ENCODE measurements at regions not wholly inside any gene's neighbourhood (a gene's known extent, or its start where the extent isn't known, plus 50 kb on each side); places are given as distances from the start of the nearest gene placed in this dataset.
"Not testable (repeated sequence)": the region's sequence is repeated elsewhere in the genome, so short reads cannot be mapped to it uniquely, and the experiment has no call there.

DNA sequence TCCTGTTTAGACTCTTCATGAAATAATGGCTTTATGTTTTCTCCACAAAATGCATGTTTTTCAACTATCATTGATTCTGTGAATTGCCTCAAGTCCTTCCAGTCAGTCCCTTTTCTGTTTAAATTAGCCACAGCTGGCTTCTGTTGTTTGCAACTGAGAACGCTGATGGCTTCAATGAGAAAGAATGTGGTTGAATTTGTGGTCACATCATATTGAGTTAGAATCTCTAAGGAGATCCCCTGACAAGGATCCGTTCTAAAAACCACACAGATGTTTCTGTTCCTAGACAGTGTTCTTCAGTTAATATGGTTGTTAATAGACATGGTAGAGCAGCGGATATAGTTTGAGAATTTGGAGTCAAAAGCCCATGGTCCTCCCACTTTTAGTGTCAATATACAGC, 323.6 kb upstream of the NOTCH2NLA start:
- H3K36me3 Mint-ChIP-seq (ENCODE audit: low read depth); DNase-seq (ENCODE audit: low read depth, low spot score); H3K27ac Mint-ChIP-seq (ENCODE audit: unreplicated experiment); H3K27me3 Mint-ChIP-seq (ENCODE audit: low read depth); H3K9me3 Mint-ChIP-seq; H3K4me1 Mint-ChIP-seq; H3K4me3 Mint-ChIP-seq: not testable (repeated sequence)

DNA sequence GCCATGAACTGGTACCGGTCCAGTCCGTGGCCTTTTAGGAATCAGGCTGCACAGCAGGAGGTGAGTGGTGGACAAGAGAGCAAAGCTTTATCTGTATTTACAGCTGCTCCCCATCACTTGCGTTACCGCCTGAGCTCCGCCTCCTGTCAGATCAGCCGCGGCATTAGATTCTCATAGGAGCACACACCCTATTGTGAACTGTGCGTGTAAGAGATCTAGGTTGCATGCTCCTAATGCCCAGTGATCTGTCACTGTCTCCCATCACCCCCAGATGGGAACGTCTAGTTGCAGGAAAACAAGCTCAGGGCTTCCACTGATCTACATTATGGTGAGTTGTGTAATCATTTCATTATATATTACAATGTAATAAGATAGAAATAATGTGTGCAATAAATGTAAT, 319.9 kb upstream of the NOTCH2NLA start:
- H3K9me3 Mint-ChIP-seq; H3K27me3 Mint-ChIP-seq (ENCODE audit: low read depth); H3K36me3 Mint-ChIP-seq (ENCODE audit: low read depth); DNase-seq (ENCODE audit: low read depth, low spot score); H3K4me3 Mint-ChIP-seq; H3K27ac Mint-ChIP-seq (ENCODE audit: unreplicated experiment); H3K4me1 Mint-ChIP-seq: not testable (repeated sequence)

DNA sequence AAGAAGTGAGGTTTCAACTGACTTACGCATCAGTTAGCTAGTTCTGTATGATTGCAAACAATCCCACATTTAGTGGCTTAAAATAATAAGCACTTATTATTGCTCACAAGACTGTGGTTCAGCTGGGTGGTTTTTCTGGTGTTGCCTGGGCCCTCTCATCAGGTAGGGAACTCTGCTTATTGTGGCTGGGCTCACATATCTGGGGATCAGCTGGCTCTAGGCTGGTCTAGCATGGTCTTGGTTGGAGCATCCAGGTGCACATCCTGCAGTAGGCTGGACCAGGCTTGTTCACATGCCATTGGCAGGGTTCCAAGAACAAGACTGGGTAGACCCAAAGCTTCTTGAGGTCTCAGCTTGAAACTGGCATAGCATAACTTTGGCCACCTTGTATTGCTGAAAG, 317.4 kb upstream of the NOTCH2NLA start:
- H3K4me3 Mint-ChIP-seq; H3K36me3 Mint-ChIP-seq (ENCODE audit: low read depth); H3K27me3 Mint-ChIP-seq (ENCODE audit: low read depth); H3K4me1 Mint-ChIP-seq; DNase-seq (ENCODE audit: low read depth, low spot score); H3K9me3 Mint-ChIP-seq; H3K27ac Mint-ChIP-seq (ENCODE audit: unreplicated experiment): not testable (repeated sequence)

DNA sequence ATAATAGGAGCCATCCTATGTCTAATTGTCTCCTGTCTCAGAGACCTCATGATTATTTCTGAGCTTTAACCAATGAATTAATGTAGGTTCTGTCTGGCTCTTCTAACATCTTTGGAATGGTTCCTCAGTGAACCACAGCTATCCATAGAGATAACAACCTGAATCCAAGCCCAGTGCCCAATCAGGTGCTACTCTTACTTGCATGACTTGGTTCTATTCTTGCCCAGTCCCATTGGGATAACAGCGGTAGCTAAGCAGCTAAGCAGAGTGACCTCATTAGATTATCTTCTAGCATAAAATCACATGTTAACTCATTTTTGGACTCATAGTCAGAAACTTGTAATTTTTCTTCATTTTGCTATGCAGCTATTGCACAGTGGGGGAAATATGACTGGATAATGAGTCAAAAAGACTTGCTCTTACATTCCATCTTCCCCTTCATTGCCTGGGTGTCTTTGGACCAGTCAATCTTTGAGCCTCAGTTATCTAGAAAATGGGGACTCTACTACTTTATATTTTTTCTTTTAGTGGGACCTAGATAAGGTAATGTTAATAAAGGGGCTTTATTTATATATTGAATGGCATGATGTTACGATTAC, 309.1 kb upstream of the NOTCH2NLA start:
- H3K36me3 Mint-ChIP-seq (ENCODE audit: low read depth); DNase-seq (ENCODE audit: low read depth, low spot score); H3K4me1 Mint-ChIP-seq; H3K4me3 Mint-ChIP-seq; H3K27ac Mint-ChIP-seq (ENCODE audit: unreplicated experiment); H3K9me3 Mint-ChIP-seq; H3K27me3 Mint-ChIP-seq (ENCODE audit: low read depth): not testable (repeated sequence)

DNA sequence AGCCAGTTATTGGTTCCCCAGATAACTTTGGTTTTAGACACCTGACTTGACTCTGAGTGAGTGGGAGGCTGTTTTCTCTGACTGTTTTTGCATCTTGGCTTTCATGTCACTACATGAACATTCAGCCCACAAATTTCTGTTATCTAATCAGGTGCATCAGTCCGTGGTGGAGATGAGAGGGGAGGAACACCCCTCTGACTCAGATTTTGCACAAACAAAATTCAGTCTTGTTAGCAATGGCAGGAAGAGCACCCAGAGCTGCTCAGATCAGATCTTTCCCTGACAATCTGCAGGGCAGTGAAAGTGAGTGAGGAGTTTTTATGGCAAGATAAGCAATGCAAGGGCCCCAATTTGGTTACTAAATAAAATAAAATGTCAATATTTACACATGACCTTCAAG, 307.2 kb upstream of the NOTCH2NLA start:
- DNase-seq (ENCODE audit: low read depth, low spot score); H3K27me3 Mint-ChIP-seq (ENCODE audit: low read depth); H3K4me3 Mint-ChIP-seq; H3K27ac Mint-ChIP-seq (ENCODE audit: unreplicated experiment); H3K9me3 Mint-ChIP-seq; H3K4me1 Mint-ChIP-seq; H3K36me3 Mint-ChIP-seq (ENCODE audit: low read depth): not testable (repeated sequence)

DNA sequence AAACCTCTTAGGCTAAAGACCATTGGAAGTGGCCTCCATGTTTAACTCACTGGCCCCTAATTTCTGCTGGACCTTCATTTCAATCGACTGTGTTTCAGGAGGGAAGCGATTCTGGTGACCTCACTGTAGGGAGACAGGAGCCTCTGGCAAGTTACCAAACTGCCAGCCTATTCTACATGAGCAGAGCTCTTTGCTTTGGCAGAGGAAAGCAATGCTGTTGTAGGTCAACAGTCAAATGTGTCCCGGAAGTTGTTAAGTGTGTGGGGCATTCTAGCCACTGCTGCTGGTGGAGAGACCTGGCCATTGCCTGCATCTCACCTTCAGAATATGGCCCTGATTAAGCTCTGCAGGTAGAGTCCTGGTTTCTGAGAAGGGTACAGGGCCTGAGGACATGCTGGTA, 306.8 kb upstream of the NOTCH2NLA start:
- H3K27ac Mint-ChIP-seq (ENCODE audit: unreplicated experiment); H3K4me3 Mint-ChIP-seq; H3K9me3 Mint-ChIP-seq; H3K4me1 Mint-ChIP-seq; H3K27me3 Mint-ChIP-seq (ENCODE audit: low read depth); DNase-seq (ENCODE audit: low read depth, low spot score); H3K36me3 Mint-ChIP-seq (ENCODE audit: low read depth): not testable (repeated sequence)

DNA sequence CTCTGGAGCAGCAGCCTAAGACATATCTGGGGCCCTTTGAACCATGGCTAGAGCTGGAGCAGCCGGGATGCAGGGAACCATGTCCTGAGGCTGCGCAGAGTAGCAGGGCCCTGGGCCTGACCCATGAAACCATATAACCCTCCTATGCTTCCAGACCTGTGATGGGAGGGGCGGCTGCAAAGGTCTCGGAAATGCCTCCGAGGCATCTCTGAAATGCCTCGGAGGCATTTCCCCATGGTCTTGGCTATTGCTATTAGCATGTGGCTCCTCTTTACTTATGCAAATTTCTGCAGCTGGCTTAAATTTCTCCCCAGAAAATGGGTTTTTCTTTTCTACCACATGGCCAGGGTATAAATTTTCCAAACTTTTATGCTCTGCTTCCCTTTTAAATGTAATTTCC, 302.1 kb upstream of the NOTCH2NLA start:
- not testable (repeated sequence) for H3K4me3 Mint-ChIP-seq

DNA sequence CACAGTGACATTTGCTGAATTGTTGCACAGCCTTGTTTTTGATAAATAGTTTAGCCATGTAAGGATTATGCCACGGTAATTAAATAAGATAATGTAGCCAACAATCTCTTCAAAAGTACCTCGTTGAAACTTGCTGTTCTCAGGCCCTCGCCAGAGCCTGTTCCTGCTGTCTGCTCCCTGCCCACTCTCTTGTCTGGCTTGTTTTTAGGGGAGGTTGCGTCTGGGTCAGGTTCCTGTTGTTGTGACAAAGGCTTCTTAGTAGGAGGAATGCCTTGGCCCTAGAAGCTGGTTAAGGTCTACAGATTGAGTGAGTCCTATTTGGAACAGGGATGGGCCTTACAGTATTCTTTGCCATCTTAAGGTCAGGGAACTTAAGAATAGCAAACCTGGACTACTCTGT, 294.0 kb upstream of the NOTCH2NLA start:
- H3K4me1 Mint-ChIP-seq; H3K9me3 Mint-ChIP-seq; H3K36me3 Mint-ChIP-seq (ENCODE audit: low read depth); H3K27me3 Mint-ChIP-seq (ENCODE audit: low read depth); DNase-seq (ENCODE audit: low read depth, low spot score); H3K4me3 Mint-ChIP-seq; H3K27ac Mint-ChIP-seq (ENCODE audit: unreplicated experiment): not testable (repeated sequence)

More for the DNA sequence above, 302.1 kb upstream of the NOTCH2NLA start:
- not testable (repeated sequence) for H3K36me3 Mint-ChIP-seq (ENCODE audit: low read depth); DNase-seq (ENCODE audit: low read depth, low spot score); H3K4me1 Mint-ChIP-seq; H3K9me3 Mint-ChIP-seq; H3K27ac Mint-ChIP-seq (ENCODE audit: unreplicated experiment); H3K27me3 Mint-ChIP-seq (ENCODE audit: low read depth)

DNA sequence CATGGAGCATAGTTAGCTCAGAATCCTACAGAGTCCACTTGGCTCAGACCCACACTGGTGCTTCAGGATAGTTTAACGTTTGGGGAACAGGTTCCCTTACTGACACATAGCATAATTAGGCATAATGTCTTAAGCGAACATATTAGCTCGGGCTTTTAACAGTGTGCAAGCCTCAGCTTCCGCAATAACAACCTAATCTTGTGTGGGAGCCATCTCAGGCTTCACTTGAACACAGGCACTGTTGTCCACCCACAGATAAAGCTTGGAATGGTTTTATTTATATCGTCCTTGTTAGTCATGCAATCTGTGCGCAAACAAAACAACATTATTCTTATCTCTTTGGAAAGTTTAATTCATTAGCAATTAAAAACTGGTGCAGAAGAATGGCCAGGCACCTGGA, 293.5 kb upstream of the NOTCH2NLA start:
- H3K27ac Mint-ChIP-seq (ENCODE audit: unreplicated experiment); H3K4me3 Mint-ChIP-seq; H3K27me3 Mint-ChIP-seq (ENCODE audit: low read depth); DNase-seq (ENCODE audit: low read depth, low spot score); H3K4me1 Mint-ChIP-seq; H3K36me3 Mint-ChIP-seq (ENCODE audit: low read depth); H3K9me3 Mint-ChIP-seq: not testable (repeated sequence)

DNA sequence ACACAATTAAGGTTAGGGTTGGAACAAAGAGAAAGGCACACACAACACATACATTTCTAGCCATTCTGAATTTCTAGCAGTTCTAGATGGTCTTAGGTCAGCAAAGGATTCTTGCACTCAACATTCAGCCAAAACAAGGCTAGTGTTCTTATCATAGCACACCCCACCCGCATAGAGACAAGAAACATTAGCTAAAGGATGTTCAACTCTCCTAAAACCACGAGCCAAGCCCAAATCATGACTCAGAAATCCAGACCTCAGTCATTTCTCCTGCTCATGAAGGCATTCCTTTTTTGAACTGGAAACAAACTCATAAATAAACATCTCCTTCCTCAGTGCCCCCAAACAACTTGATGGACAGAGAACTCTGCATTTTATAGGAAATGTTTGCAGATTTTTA, 293.0 kb upstream of the NOTCH2NLA start:
- not testable (repeated sequence) for H3K9me3 Mint-ChIP-seq; H3K27ac Mint-ChIP-seq (ENCODE audit: unreplicated experiment); H3K4me3 Mint-ChIP-seq; DNase-seq (ENCODE audit: low read depth, low spot score); H3K27me3 Mint-ChIP-seq (ENCODE audit: low read depth); H3K4me1 Mint-ChIP-seq; H3K36me3 Mint-ChIP-seq (ENCODE audit: low read depth)

DNA sequence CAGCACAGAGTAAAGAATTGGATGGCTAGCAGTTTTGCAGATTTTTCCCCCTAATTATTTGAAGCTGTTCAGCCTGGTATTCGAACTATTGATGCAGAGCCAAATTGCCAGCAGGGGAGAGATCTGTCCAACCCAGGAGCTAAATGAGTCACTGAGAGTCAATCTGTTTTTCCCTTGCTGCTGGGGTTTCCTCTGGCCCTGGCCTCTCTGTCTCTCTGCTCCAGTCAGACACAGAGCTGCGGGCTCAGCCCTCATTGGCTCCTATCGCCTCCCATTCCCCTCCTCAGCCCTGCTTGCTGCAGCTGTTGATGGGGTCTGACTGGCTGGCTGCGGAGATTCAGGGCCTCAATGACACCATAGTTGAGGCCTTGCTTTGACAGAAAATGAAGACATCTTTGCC, 284.9 kb upstream of the NOTCH2NLA start:
- H3K36me3 Mint-ChIP-seq (ENCODE audit: low read depth); H3K27ac Mint-ChIP-seq (ENCODE audit: unreplicated experiment); H3K27me3 Mint-ChIP-seq (ENCODE audit: low read depth); H3K4me1 Mint-ChIP-seq; DNase-seq (ENCODE audit: low read depth, low spot score); H3K4me3 Mint-ChIP-seq; H3K9me3 Mint-ChIP-seq: not testable (repeated sequence)

DNA sequence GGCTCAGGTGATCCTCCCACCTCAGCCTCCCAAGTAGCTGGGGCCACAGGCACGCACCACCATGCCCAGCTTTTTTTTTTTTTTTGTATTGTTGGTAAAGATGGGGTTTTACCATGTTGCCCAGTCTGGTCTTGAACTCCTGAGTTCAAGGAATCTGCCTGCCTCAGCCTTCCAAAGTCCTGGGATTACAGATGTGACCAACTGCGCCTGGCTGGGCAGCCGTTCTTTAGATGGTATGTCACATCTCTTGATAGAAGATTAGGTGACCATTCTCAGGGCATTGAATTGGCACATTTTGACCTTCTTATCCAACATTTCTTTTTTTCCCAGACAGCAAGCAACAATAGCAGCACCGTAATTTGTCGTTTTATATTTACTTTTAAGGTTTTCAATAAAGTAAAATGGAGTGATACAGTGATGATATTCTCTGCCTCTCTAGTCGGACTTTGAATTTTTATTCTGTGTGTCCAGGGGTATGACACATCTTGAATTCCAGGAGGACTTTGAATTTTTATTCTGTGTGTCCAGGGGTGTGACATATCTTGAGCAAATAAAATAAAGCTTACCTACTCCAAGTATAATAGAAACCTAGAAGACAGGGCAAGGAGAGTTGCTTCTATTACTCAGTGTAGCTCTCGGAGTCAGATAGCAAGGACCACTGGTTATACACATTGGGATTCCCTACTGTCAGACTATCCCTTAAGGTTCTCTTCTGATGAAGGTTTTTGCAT, 282.4 kb upstream of the NOTCH2NLA start:
- not testable (repeated sequence) for H3K36me3 Mint-ChIP-seq (ENCODE audit: low read depth); H3K27me3 Mint-ChIP-seq (ENCODE audit: low read depth); H3K27ac Mint-ChIP-seq (ENCODE audit: unreplicated experiment); H3K9me3 Mint-ChIP-seq; H3K4me3 Mint-ChIP-seq; DNase-seq (ENCODE audit: low read depth, low spot score); H3K4me1 Mint-ChIP-seq

DNA sequence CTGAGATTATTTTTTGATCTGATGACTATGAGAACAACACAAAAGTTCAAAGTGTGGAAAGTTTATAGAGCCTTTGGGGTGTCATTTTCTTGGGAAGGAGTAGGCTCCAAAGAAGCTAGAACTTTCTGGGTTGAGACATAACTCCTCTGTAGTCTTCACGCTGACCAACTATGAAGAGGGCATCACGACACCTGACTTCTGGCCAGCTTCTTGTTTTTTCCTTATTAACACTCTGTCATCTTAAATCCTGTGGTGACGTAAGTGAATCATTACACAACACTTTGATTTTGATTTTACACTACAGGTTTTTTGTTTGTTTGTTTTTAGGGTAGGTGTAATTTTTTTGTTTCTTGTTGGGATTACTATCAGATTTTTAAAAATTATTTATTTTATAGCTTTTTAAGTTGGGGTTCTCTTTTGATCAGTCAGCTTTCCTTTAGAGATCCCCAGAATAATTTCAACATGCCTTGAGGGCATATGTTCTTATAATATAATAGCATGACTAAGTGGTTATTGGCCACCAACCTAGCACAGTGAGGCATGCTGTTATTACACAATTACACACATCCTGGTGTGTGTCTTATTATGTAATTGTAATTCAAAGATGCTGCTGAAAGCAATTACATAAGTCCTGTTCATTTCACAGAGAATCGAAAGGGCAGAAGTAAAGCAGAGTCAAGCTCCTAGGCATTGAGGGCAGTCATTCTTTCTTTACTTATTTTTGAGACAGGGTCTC, 281.6 kb upstream of the NOTCH2NLA start:
- not testable (repeated sequence) for H3K4me1 Mint-ChIP-seq; H3K36me3 Mint-ChIP-seq (ENCODE audit: low read depth); H3K9me3 Mint-ChIP-seq; H3K27me3 Mint-ChIP-seq (ENCODE audit: low read depth); H3K27ac Mint-ChIP-seq (ENCODE audit: unreplicated experiment); DNase-seq (ENCODE audit: low read depth, low spot score); H3K4me3 Mint-ChIP-seq

DNA sequence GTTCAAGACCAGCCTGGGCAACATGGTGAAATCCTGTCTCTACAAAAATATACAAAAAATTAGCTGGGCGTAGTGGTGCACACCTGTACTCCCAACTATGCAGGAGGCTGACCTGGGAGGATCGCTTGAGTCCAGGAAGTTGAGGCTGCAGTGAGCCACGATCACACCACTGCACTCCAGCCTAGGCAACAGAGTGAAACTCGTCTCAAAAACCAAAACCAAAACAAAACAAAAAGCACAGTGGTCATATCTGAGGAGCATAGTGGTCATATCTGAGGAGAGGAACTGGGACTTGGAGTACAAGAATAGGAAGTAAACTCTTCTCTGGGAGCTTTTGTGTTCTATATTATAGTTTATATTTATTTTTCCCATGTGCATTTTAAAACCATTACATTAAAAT, 275.3 kb upstream of the NOTCH2NLA start:
- not testable (repeated sequence) for DNase-seq (ENCODE audit: low read depth, low spot score); H3K4me1 Mint-ChIP-seq; H3K4me3 Mint-ChIP-seq; H3K36me3 Mint-ChIP-seq (ENCODE audit: low read depth); H3K9me3 Mint-ChIP-seq; H3K27me3 Mint-ChIP-seq (ENCODE audit: low read depth); H3K27ac Mint-ChIP-seq (ENCODE audit: unreplicated experiment)
